ENCODE measurements at regions not wholly inside any gene's neighbourhood (a gene's known extent, or its start where the extent isn't known, plus 50 kb on each side); places are given as distances from the start of the nearest gene placed in this dataset.

GRCh38 chr3:34239875-34240274, 441.4 kb downstream of the PDCD6IP start:
- DNase-seq (ENCODE audit: low read depth in 3 of 3) = no peak

- no peak for DNase-seq (ENCODE audit: low read depth in 3 of 3)
Observed at GRCh38 chr3:34247401-34247800, 449.0 kb downstream of the PDCD6IP start.

GRCh38 chr3:34248352-34248751, 449.9 kb downstream of the PDCD6IP start:
- no peak for DNase-seq (ENCODE audit: low read depth in 3 of 3)

- no peak for DNase-seq (ENCODE audit: low read depth in 3 of 3)
Observed at GRCh38 chr3:34254285-34254684, 455.9 kb downstream of the PDCD6IP start.

GRCh38 chr3:34256021-34256420, 457.6 kb downstream of the PDCD6IP start:
- no peak for DNase-seq (ENCODE audit: low read depth in 3 of 3)

- no peak for DNase-seq (ENCODE audit: low read depth in 3 of 3)
Observed at GRCh38 chr3:34256791-34257190, 458.4 kb downstream of the PDCD6IP start.

GRCh38 chr3:34258271-34258998, 460.0 kb downstream of the PDCD6IP start:
- DNase-seq (ENCODE audit: low read depth in 3 of 3) = no peak

GRCh38 chr3:34260271-34261000, 462.0 kb downstream of the PDCD6IP start:
- peak in 1 of 3 experiments; percentile 19 for DNase-seq (ENCODE audit: low read depth in 3 of 3)

- no peak for DNase-seq (ENCODE audit: low read depth in 3 of 3)
Observed at GRCh38 chr3:34261001-34261385, 462.6 kb downstream of the PDCD6IP start.

- DNase-seq (ENCODE audit: low read depth in 3 of 3) = no peak
Observed at GRCh38 chr3:34263101-34263621, 464.7 kb downstream of the PDCD6IP start.

GRCh38 chr3:34264337-34265041, 466.1 kb downstream of the PDCD6IP start:
- no peak for DNase-seq (ENCODE audit: low read depth in 3 of 3)

- DNase-seq (ENCODE audit: low read depth in 3 of 3) = no peak
Observed at GRCh38 chr3:34267088-34267487, 468.7 kb downstream of the PDCD6IP start.

- DNase-seq (ENCODE audit: low read depth in 3 of 3) = no peak
Observed at GRCh38 chr3:34268032-34268709, 469.7 kb downstream of the PDCD6IP start.

GRCh38 chr3:34275811-34276210, 477.4 kb downstream of the PDCD6IP start:
- DNase-seq (ENCODE audit: low read depth in 3 of 3) = no peak

GRCh38 chr3:34276342-34276741, 477.9 kb downstream of the PDCD6IP start:
- no peak for DNase-seq (ENCODE audit: low read depth in 3 of 3)

- no peak for DNase-seq (ENCODE audit: low read depth in 3 of 3)
Observed at GRCh38 chr3:34277110-34277509, 478.7 kb downstream of the PDCD6IP start.

GRCh38 chr3:34279901-34280300, 481.5 kb downstream of the PDCD6IP start:
- no peak for DNase-seq (ENCODE audit: low read depth in 3 of 3)

- no peak for DNase-seq (ENCODE audit: low read depth in 3 of 3)
Observed at GRCh38 chr3:34283751-34284150, 485.3 kb downstream of the PDCD6IP start.

GRCh38 chr3:34284959-34285826, 486.8 kb downstream of the PDCD6IP start:
- no peak for DNase-seq (ENCODE audit: low read depth in 3 of 3)

GRCh38 chr3:34285827-34286188, 487.4 kb downstream of the PDCD6IP start:
- DNase-seq (ENCODE audit: low read depth in 3 of 3) = no peak
